Fibroblast of peridontal ligament (primary cell): ENCODE measurements at regions not wholly inside any gene's neighbourhood (a gene's known extent, or its start where the extent isn't known, plus 50 kb on each side); places are given as distances from the start of the nearest gene placed in this dataset.

Experiments used
- DNase-seq: peaks from one replicate; pipeline ENCODE4 v3.0.0-alpha.2; 2010; ENCODE audit errors: extremely low read depth

- DNase-seq: peak; percentile 73
Measured at GRCh38 chr9:99365233-99365980, 143.3 kb downstream of the SEC61B start.

GRCh38 chr9:99366183-99366582, 144.1 kb downstream of the SEC61B start:
- DNase-seq: no peak

GRCh38 chr9:99366621-99367020, 144.5 kb downstream of the SEC61B start:
- DNase-seq: peak; percentile 36

- DNase-seq: peak; percentile 95
Measured at GRCh38 chr9:99368341-99369326, 146.6 kb downstream of the SEC61B start.

GRCh38 chr9:99369327-99369722, 147.2 kb downstream of the SEC61B start:
- DNase-seq: no peak

- DNase-seq: no peak
Measured at GRCh38 chr9:99370376-99370775, 148.3 kb downstream of the SEC61B start.

- DNase-seq: no peak
Measured at GRCh38 chr9:99371376-99371775, 149.3 kb downstream of the SEC61B start.

GRCh38 chr9:99373912-99374311, 151.8 kb downstream of the SEC61B start:
- no peak for DNase-seq

GRCh38 chr9:99374793-99375192, 152.7 kb downstream of the SEC61B start:
- no peak for DNase-seq

- no peak for DNase-seq
Measured at GRCh38 chr9:99375481-99375880, 153.4 kb downstream of the SEC61B start.

GRCh38 chr9:99377790-99378775, 156.0 kb downstream of the SEC61B start:
- DNase-seq: peak; percentile 79

GRCh38 chr9:99383536-99383935, 161.5 kb downstream of the SEC61B start:
- no peak for DNase-seq

- no peak for DNase-seq
Measured at GRCh38 chr9:99385215-99385614, 163.1 kb downstream of the SEC61B start.

GRCh38 chr9:99385814-99386279, 163.8 kb downstream of the SEC61B start:
- peak; percentile 85 for DNase-seq

GRCh38 chr9:99387431-99387830, 165.3 kb downstream of the SEC61B start:
- peak; percentile 35 for DNase-seq

GRCh38 chr9:99389087-99390033, 167.3 kb downstream of the SEC61B start:
- DNase-seq: no peak

GRCh38 chr9:99391937-99392594, 170.0 kb downstream of the SEC61B start:
- no peak for DNase-seq

GRCh38 chr9:99392986-99393385, 170.9 kb downstream of the SEC61B start:
- DNase-seq: no peak

- no peak for DNase-seq
Measured at GRCh38 chr9:99393993-99394392, 171.9 kb downstream of the SEC61B start.

- DNase-seq: no peak
Measured at GRCh38 chr9:99398241-99398640, 176.2 kb downstream of the SEC61B start.
